Keratinocyte (primary cell): ENCODE measurements at regions not wholly inside any gene's neighbourhood (a gene's known extent, or its start where the extent isn't known, plus 50 kb on each side); places are given as distances from the start of the nearest gene placed in this dataset.

Experiments used
- DNase-seq: peaks from one replicate; pipeline ENCODE4 v3.0.0-alpha.2; 2011; ENCODE audit warnings: low read depth, missing footprints, low spot score
- FAIRE-seq: peaks from 2 replicates; lab custom pipeline; 2011; peaks lifted over from hg19 to GRCh38; lab: Jason Lieb, UNC
- H2AFZ ChIP-seq: 2 replicates; pipeline ENCODE4 v1.6.0; 2012; ENCODE audit warnings: low read length, control low read depth, inconsistent platforms; ENCODE audit not compliant: control insufficient read depth
- H3K27ac ChIP-seq: 2 replicates; pipeline ENCODE4 v1.5.1; 2011; ENCODE audit warnings: low read length; ENCODE audit not compliant: control insufficient read depth, insufficient read depth
- H3K27me3 ChIP-seq: 3 replicates; pipeline ENCODE4 v1.6.0; 2011; ENCODE audit warnings: low read length; ENCODE audit not compliant: control insufficient read depth, insufficient read depth; ENCODE audit errors: extremely low read depth
- H3K36me3 ChIP-seq, 2 experiments: 2 replicates in 1 of 2; 3 replicates in 1 of 2; pipeline ENCODE4 v1.5.1; 2011; ENCODE audit warnings: low read length in 2 of 2, mild to moderate bottlenecking in 1 of 2; ENCODE audit not compliant: control insufficient read depth in 2 of 2, insufficient read depth in 2 of 2; ENCODE audit errors: extremely low read depth in 1 of 2
- H3K4me1 ChIP-seq: 3 replicates; pipeline ENCODE4 v1.5.1; 2011; ENCODE audit warnings: low read length; ENCODE audit not compliant: control insufficient read depth, insufficient read depth; ENCODE audit errors: extremely low read depth
- H3K4me2 ChIP-seq: 3 replicates; pipeline ENCODE4 v1.6.0; 2011; ENCODE audit warnings: low read depth, low read length; ENCODE audit not compliant: control insufficient read depth, insufficient read depth; ENCODE audit errors: extremely low read depth
- H3K4me3 ChIP-seq, 3 experiments: fragments of 200-600 bp in 1 of 3; sonication (generic) in 1 of 3; 2 replicates in 2 of 3; 3 replicates in 1 of 3; pipeline ENCODE4 v1.5.1; 2011 to 2016; ENCODE audit warnings: low read length in 3 of 3, mild to moderate bottlenecking in 3 of 3, control low read depth in 2 of 3, inconsistent platforms in 1 of 3, low read depth in 1 of 3, mixed read lengths in 1 of 3, mixed run types in 1 of 3, moderate library complexity in 1 of 3; ENCODE audit not compliant: control insufficient read depth in 2 of 3, insufficient read depth in 2 of 3; ENCODE audit errors: extremely low read depth in 1 of 3
- H3K79me2 ChIP-seq: 2 replicates; pipeline ENCODE4 v1.6.0; 2012; ENCODE audit warnings: low read length; ENCODE audit not compliant: control insufficient read depth, insufficient read depth
- H3K9ac ChIP-seq: 3 replicates; pipeline ENCODE4 v1.6.0; 2011; ENCODE audit warnings: low read length; ENCODE audit not compliant: control insufficient read depth, insufficient read depth; ENCODE audit errors: extremely low read depth
- H3K9me1 ChIP-seq: 3 replicates; pipeline ENCODE4 v1.6.0; 2011; ENCODE audit warnings: low read length; ENCODE audit not compliant: control insufficient read depth, insufficient read depth; ENCODE audit errors: extremely low read depth
- H3K9me3 ChIP-seq: 2 replicates; pipeline ENCODE4 v1.5.1; 2012; ENCODE audit warnings: low read depth, low read length; ENCODE audit not compliant: control insufficient read depth
- H4K20me1 ChIP-seq: 3 replicates; pipeline ENCODE4 v1.6.0; 2011; ENCODE audit warnings: low read length; ENCODE audit not compliant: control insufficient read depth, insufficient read depth; ENCODE audit errors: extremely low read depth
- CTCF ChIP-seq, 3 experiments: IDR thresholded peaks in 1 of 3; conservative IDR thresholded peaks in 1 of 3; optimal IDR thresholded peaks in 1 of 3; 2 replicates in 2 of 3; 3 replicates in 1 of 3; pipeline versions ENCODE3 to v1.5.1; 2011; ENCODE audit warnings: low read length in 3 of 3, mild to moderate bottlenecking in 3 of 3, moderate library complexity in 2 of 3, control low read depth in 1 of 3, inconsistent platforms in 1 of 3; ENCODE audit not compliant: insufficient read depth in 2 of 3; ENCODE audit errors: extremely low read depth in 1 of 3
- EZH2 ChIP-seq: IDR thresholded peaks from one replicate; pipeline ENCODE4 v1.6.1; 2012; ENCODE audit warnings: inconsistent platforms, mild to moderate bottlenecking, low read length, moderate library complexity
- dilution Hi-C: fragments of 300-500 bp; cut with MboI; formaldehyde crosslinking; loops from one replicate; pipeline ENCODE4 v1.7.0; 2020; ENCODE audit warnings: low sequenced_read_pairs; ENCODE audit not compliant: extremely low pct_ligation_motif_present

GRCh38 chr2:195037045-195037444 is 620.0 kb upstream of the SLC39A10 start:
- H2AFZ ChIP-seq, result peak overlapping the region; percentile 40
- no peaks in the 10 kb centered on the region for H3K36me3 ChIP-seq
- no peak overlapping the region for H3K4me2 ChIP-seq
- no peaks in the 10 kb centered on the region for H3K79me2 ChIP-seq
- H4K20me1 ChIP-seq, result no peaks in the 10 kb centered on the region
- H3K4me3 ChIP-seq, result no peak overlapping the region
- H3K27me3 ChIP-seq, result no peaks in the 10 kb centered on the region
- dilution Hi-C loops, result no loop called here
- H3K9ac ChIP-seq, result no peak overlapping the region
- H3K27ac ChIP-seq, result no peak overlapping the region
- H3K9me1 ChIP-seq, result no peaks in the 10 kb centered on the region
- H3K4me1 ChIP-seq, result no peaks in the 10 kb centered on the region
- H3K9me3 ChIP-seq, result no peaks in the 10 kb centered on the region
- FAIRE-seq (no peak), DNase-seq (no peak)
- TF ChIP-seq CTCF (optimal IDR thresholded peaks at IDR 0.05 in 1 of 3, IDR thresholded peaks at IDR 0.05 in 1 of 3, conservative IDR thresholded peaks at IDR 0.05 in 1 of 3; ENCODE audit: extremely low read depth in 1 of 3, insufficient read depth in 2 of 3, low read length in 3 of 3), result no peak
- no peak for TF ChIP-seq EZH2

GRCh38 chr2:195031411-195031810 is 625.6 kb upstream of the SLC39A10 start:
- no peak overlapping the region for H3K4me2 ChIP-seq
- no peak overlapping the region for H3K9ac ChIP-seq
- no peaks in the 10 kb centered on the region for H3K4me1 ChIP-seq
- FAIRE-seq (no peak), DNase-seq (no peak)
- dilution Hi-C loops, result no loop called here
- H3K9me3 ChIP-seq, result no peaks in the 10 kb centered on the region
- H3K27me3 ChIP-seq, result no peaks in the 10 kb centered on the region
- no peaks in the 10 kb centered on the region for H3K79me2 ChIP-seq
- H3K36me3 ChIP-seq, result no peaks in the 10 kb centered on the region
- no peaks in the 10 kb centered on the region for H4K20me1 ChIP-seq
- no peak overlapping the region for H3K27ac ChIP-seq
- TF ChIP-seq CTCF (optimal IDR thresholded peaks at IDR 0.05 in 1 of 3, IDR thresholded peaks at IDR 0.05 in 1 of 3, conservative IDR thresholded peaks at IDR 0.05 in 1 of 3; ENCODE audit: extremely low read depth in 1 of 3, insufficient read depth in 2 of 3, low read length in 3 of 3), result no peak
- TF ChIP-seq EZH2, result no peak
- no peaks in the 10 kb centered on the region for H3K9me1 ChIP-seq
- H2AFZ ChIP-seq, result no peak overlapping the region
- no peak overlapping the region for H3K4me3 ChIP-seq
